GM12865 (cell line): ENCODE measurements at regions not wholly inside any gene's neighbourhood (a gene's known extent, or its start where the extent isn't known, plus 50 kb on each side); places are given as distances from the start of the nearest gene placed in this dataset.

ENCODE experiments used
- DNase-seq: peaks from one replicate; pipeline ENCODE4 v3.0.0; 2010; ENCODE audit warnings: low read depth
- H3K4me3 ChIP-seq: 2 replicates; pipeline ENCODE4 v1.5.1; 2011; ENCODE audit warnings: mild to moderate bottlenecking, low read depth, low read length, control low read depth
- CTCF ChIP-seq: IDR thresholded peaks from 2 replicates; pipeline ENCODE4 v1.5.1; 2011; ENCODE audit warnings: low read length, control low read depth, low read depth, inconsistent platforms; ENCODE audit not compliant: insufficient read depth; ENCODE audit errors: missing control alignments

- no peak overlapping the region for H3K4me3 ChIP-seq
- no peak for TF ChIP-seq CTCF
- DNase-seq, result no peak
Measured at GRCh38 chr22:48714231-48714630, 1113.4 kb downstream of the BRD1 start.

- TF ChIP-seq CTCF, result no peak
- DNase-seq, result no peak
- no peak overlapping the region for H3K4me3 ChIP-seq
Measured at GRCh38 chr22:48713272-48714205, 1114.1 kb downstream of the BRD1 start.

- no peak for DNase-seq
- no peak overlapping the region for H3K4me3 ChIP-seq
- TF ChIP-seq CTCF, result no peak
Measured at GRCh38 chr22:48712558-48713271, 1115.0 kb downstream of the BRD1 start.

DNA sequence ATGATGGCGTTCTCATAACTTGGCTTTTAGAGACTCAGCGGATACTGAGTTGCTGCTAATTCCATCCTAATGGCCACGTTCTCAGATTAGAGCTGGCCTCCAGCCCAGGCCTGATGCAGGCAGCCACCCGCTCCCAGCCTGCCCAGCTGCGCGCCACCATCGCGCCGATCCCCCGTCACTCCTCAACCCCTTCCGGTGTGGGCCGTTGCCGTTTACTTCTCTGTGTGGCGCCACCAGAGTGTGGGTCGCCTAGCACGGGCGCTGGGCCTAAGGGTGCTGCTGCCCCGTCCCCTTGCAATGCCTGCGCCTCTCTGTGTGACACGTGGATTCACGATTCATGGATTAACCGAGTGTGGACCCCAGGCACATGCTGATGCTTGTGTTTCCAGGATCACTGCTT, 1116.0 kb downstream of the BRD1 start:
- no peak for TF ChIP-seq CTCF
- no peak for DNase-seq
- no peak overlapping the region for H3K4me3 ChIP-seq

DNA sequence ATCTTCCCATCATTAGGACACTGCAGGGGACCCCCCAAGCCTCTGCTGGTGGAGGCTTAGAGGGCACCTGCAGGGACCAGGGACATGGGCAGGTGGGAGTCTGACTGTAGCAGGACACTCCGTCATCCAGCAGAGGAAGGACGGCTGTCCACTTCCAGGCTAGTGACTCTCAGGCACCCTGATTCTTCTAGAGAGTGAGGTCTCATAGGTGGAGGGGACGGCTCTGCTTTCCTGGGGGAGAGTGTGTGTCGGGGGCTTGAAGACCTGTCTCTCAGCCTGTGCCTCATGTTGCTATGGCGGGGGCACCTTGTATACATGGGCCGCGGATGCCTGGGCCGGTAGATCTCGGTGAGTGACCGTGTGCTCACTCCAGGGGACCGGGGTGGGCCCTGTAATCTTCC, 1116.6 kb downstream of the BRD1 start:
- no peak for TF ChIP-seq CTCF
- no peak for DNase-seq
- no peak overlapping the region for H3K4me3 ChIP-seq

GRCh38 chr22:48710410-48710809, 1117.3 kb downstream of the BRD1 start:
- no peak for DNase-seq
- no peak overlapping the region for H3K4me3 ChIP-seq
- no peak for TF ChIP-seq CTCF
